H1 (cell line): ENCODE measurements at regions not wholly inside any gene's neighbourhood (a gene's known extent, or its start where the extent isn't known, plus 50 kb on each side); places are given as distances from the start of the nearest gene placed in this dataset.
"Not testable (repeated sequence)": the region's sequence is repeated elsewhere in the genome, so short reads cannot be mapped to it uniquely, and the experiment has no call there.

Experiments
- CTCF ChIA-PET: fragments of 300-600 bp; sonication (Branson Sonifier 250); formaldehyde crosslinking; loops from one replicate; lab custom pipeline; 2021; ENCODE audit not compliant: partially characterized antibody; lab: Charles Lee
- POLR2A ChIA-PET: fragments of 300-600 bp; sonication (Branson Sonifier 250); formaldehyde crosslinking; loops from one replicate; lab custom pipeline; 2021; ENCODE audit warnings: inconsistent platforms; ENCODE audit not compliant: partially characterized antibody; lab: Charles Lee
- DNase-seq, 2 experiments: peaks; one replicate each; pipeline versions ENCODE4 v3.0.0 to v3.0.0-alpha.2; 2010 to 2022; ENCODE audit warnings: low spot score in 2 of 2, low read depth in 1 of 2, mixed read lengths in 1 of 2
- FAIRE-seq: peaks from 2 replicates; lab custom pipeline; 2011; peaks lifted over from hg19 to GRCh38; lab: Jason Lieb, UNC
- H2AFZ ChIP-seq: 2 replicates; pipeline ENCODE4 v1.8.1; 2012; ENCODE audit warnings: low read length, inconsistent platforms
- H2AK5ac ChIP-seq: 2 replicates; pipeline ENCODE4 v1.6.1; 2013; ENCODE audit warnings: low read depth, low read length
- H2BK120ac ChIP-seq: replicated peaks from 2 replicates; pipeline ENCODE3; 2013; ENCODE audit warnings: low read depth, low read length, inconsistent platforms
- H2BK12ac ChIP-seq: 2 replicates; pipeline ENCODE4 v1.6.1; 2013; ENCODE audit warnings: low read depth, low read length
- H2BK15ac ChIP-seq: 2 replicates; pipeline ENCODE4 v1.6.1; 2013; ENCODE audit warnings: low read length
- H2BK20ac ChIP-seq: 2 replicates; pipeline ENCODE4 v1.6.1; 2013; ENCODE audit warnings: low read length
- H2BK5ac ChIP-seq: 2 replicates; pipeline ENCODE4 v1.6.1; 2013; ENCODE audit warnings: low read depth, low read length
- H3K14ac ChIP-seq: 2 replicates; pipeline ENCODE4 v1.6.1; 2013; ENCODE audit warnings: inconsistent platforms; ENCODE audit not compliant: insufficient read length
- H3K18ac ChIP-seq: 2 replicates; pipeline ENCODE4 v1.6.1; 2013; ENCODE audit warnings: low read length; ENCODE audit errors: extremely low read depth
- H3K23ac ChIP-seq: 2 replicates; pipeline ENCODE4 v1.6.1; 2013; ENCODE audit warnings: inconsistent platforms; ENCODE audit not compliant: insufficient read length
- H3K23me2 ChIP-seq: 2 replicates; pipeline ENCODE4 v1.6.1; 2013; ENCODE audit warnings: low read depth, low read length
- H3K27ac ChIP-seq: 2 replicates; pipeline ENCODE4 v1.6.1; 2011; ENCODE audit warnings: low read depth, low read length, inconsistent platforms
- H3K27me3 ChIP-seq, 4 experiments: replicated peaks in 1 of 4; 1 replicate in 1 of 4; 2 replicates in 3 of 4; pipeline versions ENCODE4 v1.6.1 to v1.8.1; 2011 to 2013; ENCODE audit warnings: low read length in 3 of 4, mild to moderate bottlenecking in 3 of 4, inconsistent platforms in 2 of 4, mixed read lengths in 2 of 4, moderate library complexity in 1 of 4; ENCODE audit not compliant: control insufficient read depth in 3 of 4, insufficient read depth in 3 of 4; ENCODE audit errors: extremely low read depth in 1 of 4
- H3K36me3 ChIP-seq, 4 experiments: 2 replicates each; pipeline versions ENCODE4 v1.6.1 to v1.8.1; 2011 to 2013; ENCODE audit warnings: mild to moderate bottlenecking in 4 of 4, low read length in 3 of 4, moderate library complexity in 2 of 4, control low read depth in 1 of 4, inconsistent platforms in 1 of 4; ENCODE audit not compliant: insufficient read depth in 4 of 4, control insufficient read depth in 2 of 4
- H3K4ac ChIP-seq: replicated peaks from 2 replicates; pipeline ENCODE3; 2013; ENCODE audit warnings: low read length, low read depth, mixed read lengths, inconsistent platforms; ENCODE audit not compliant: insufficient read length
- H3K4me1 ChIP-seq, 4 experiments: replicated peaks in 1 of 4; 1 replicate in 1 of 4; 2 replicates in 3 of 4; pipeline versions ENCODE4 v1.6.1 to v1.8.1; 2011 to 2013; ENCODE audit warnings: low read length in 3 of 4, inconsistent platforms in 2 of 4, mixed read lengths in 1 of 4; ENCODE audit not compliant: insufficient read depth in 4 of 4, control insufficient read depth in 3 of 4
- H3K4me2 ChIP-seq, 2 experiments: 2 replicates each; pipeline versions ENCODE4 v1.6.1 to v1.8.1; 2011 to 2013; ENCODE audit warnings: low read depth in 2 of 2, low read length in 2 of 2, control low read depth in 1 of 2, inconsistent platforms in 1 of 2, mild to moderate bottlenecking in 1 of 2; ENCODE audit not compliant: insufficient read depth in 1 of 2
- H3K4me3 ChIP-seq, 4 experiments: fragments of 200-600, 300-600 bp in 1 of 4; sonication (generic), shearing (Covaris generic), sonication (Bioruptor Twin) in 1 of 4; 2 replicates each; pipeline versions ENCODE4 v1.5.1 to v1.8.1; 2011 to 2016; ENCODE audit warnings: low read length in 4 of 4, low read depth in 3 of 4, control low read depth in 2 of 4, inconsistent platforms in 2 of 4, mild to moderate bottlenecking in 2 of 4, mixed read lengths in 1 of 4, moderate library complexity in 1 of 4; ENCODE audit not compliant: insufficient read depth in 2 of 4; ENCODE audit errors: extremely low read depth in 1 of 4
- H3K56ac ChIP-seq: replicated peaks from 2 replicates; pipeline ENCODE3; 2013; ENCODE audit warnings: low read depth, mild to moderate bottlenecking, mixed read lengths, low read length, inconsistent platforms; ENCODE audit not compliant: insufficient read length
- H3K79me1 ChIP-seq: 2 replicates; pipeline ENCODE4 v1.6.1; 2013; ENCODE audit warnings: low read depth, low read length, control low read depth
- H3K79me2 ChIP-seq, 2 experiments: 2 replicates each; pipeline versions ENCODE4 v1.6.1 to v1.8.1; 2012 to 2013; ENCODE audit warnings: low read length in 2 of 2, mild to moderate bottlenecking in 2 of 2, inconsistent platforms in 1 of 2; ENCODE audit not compliant: insufficient read depth in 2 of 2, control insufficient read depth in 1 of 2
- H3K9ac ChIP-seq, 4 experiments: replicated peaks in 1 of 4; 1 replicate in 1 of 4; 2 replicates in 3 of 4; pipeline versions ENCODE4 v1.6.1 to v1.8.1; 2011 to 2013; ENCODE audit warnings: low read depth in 3 of 4, low read length in 3 of 4, control low read depth in 2 of 4, mild to moderate bottlenecking in 2 of 4, moderate library complexity in 2 of 4, inconsistent platforms in 1 of 4; ENCODE audit errors: extremely low read depth in 1 of 4
- H3K9me3 ChIP-seq, 2 experiments: 2 replicates each; pipeline versions ENCODE4 v1.6.1 to v1.8.1; 2012 to 2013; ENCODE audit warnings: mild to moderate bottlenecking in 2 of 2, moderate library complexity in 2 of 2, control low read depth in 1 of 2, inconsistent platforms in 1 of 2, low read depth in 1 of 2, low read length in 1 of 2, mixed read lengths in 1 of 2; ENCODE audit not compliant: insufficient read depth in 2 of 2
- H4K20me1 ChIP-seq, 2 experiments: replicated peaks in 1 of 2; 2 replicates each; pipeline versions ENCODE3 to v1.8.1; 2011 to 2013; ENCODE audit warnings: inconsistent platforms in 2 of 2, low read length in 2 of 2, mild to moderate bottlenecking in 1 of 2; ENCODE audit not compliant: insufficient read depth in 2 of 2, control insufficient read depth in 1 of 2
- H4K5ac ChIP-seq: 2 replicates; pipeline ENCODE4 v1.6.1; 2013; ENCODE audit warnings: low read length, low read depth, mixed read lengths, inconsistent platforms; ENCODE audit not compliant: insufficient read length
- H4K8ac ChIP-seq: 2 replicates; pipeline ENCODE4 v1.8.0; 2013; ENCODE audit warnings: mild to moderate bottlenecking, moderate library complexity, low read length, inconsistent platforms; ENCODE audit not compliant: insufficient read depth; ENCODE audit errors: extremely low read depth
- H4K91ac ChIP-seq: replicated peaks from 2 replicates; pipeline ENCODE3; 2013; ENCODE audit warnings: low read length, mixed read lengths, inconsistent platforms; ENCODE audit not compliant: insufficient read length
- WGBS, 2 experiments: shearing (Covaris generic) in 1 of 2; methylation state at CpG; one replicate each; pipeline versions ENCODE4 v1.1.6 to v1.1.7; 2013 to 2015; ENCODE audit warnings: low lambda C conversion rate in 2 of 2, mixed read lengths in 2 of 2, inconsistent platforms in 1 of 2, low coverage in 1 of 2, missing lambda C conversion rate in 1 of 2; ENCODE audit not compliant: insufficient replicate concordance in 2 of 2, insufficient coverage in 1 of 2, insufficient read length in 1 of 2; ENCODE audit errors: extremely low coverage in 1 of 2, missing lambda C conversion rate in 1 of 2; 5-methylcytosine and 5-hydroxymethylcytosine counted together

GRCh38 chr13:107926515-107926914 is 288.8 kb downstream of the LIG4 start:
- DNase-seq, H3K9ac ChIP-seq, POLR2A ChIA-PET, H3K18ac ChIP-seq, H3K27ac ChIP-seq, H3K27me3 ChIP-seq, H2BK5ac ChIP-seq, CTCF ChIA-PET, H3K4me2 ChIP-seq, H3K56ac ChIP-seq, H4K8ac ChIP-seq, H4K5ac ChIP-seq, H3K9me3 ChIP-seq, H2BK15ac ChIP-seq, H2AFZ ChIP-seq, H2BK12ac ChIP-seq, H3K79me1 ChIP-seq, H3K23ac ChIP-seq, H2AK5ac ChIP-seq, H3K36me3 ChIP-seq, H4K91ac ChIP-seq, H3K4me1 ChIP-seq, FAIRE-seq, H3K4me3 ChIP-seq, H2BK20ac ChIP-seq, H3K23me2 ChIP-seq, H2BK120ac ChIP-seq, H3K4ac ChIP-seq, H4K20me1 ChIP-seq, H3K14ac ChIP-seq, H3K79me2 ChIP-seq: not testable (repeated sequence)
- 60% methylated on average over 6 of the region's 12 CpGs; no CpG with 5 or more reads in 1 of the 2 experiments for WGBS, 2 experiments

- H2BK15ac ChIP-seq, H4K5ac ChIP-seq, H3K14ac ChIP-seq, H2BK120ac ChIP-seq, H3K18ac ChIP-seq, H4K91ac ChIP-seq, H4K8ac ChIP-seq, H3K36me3 ChIP-seq, H3K9me3 ChIP-seq, H2BK20ac ChIP-seq, H3K4me3 ChIP-seq, FAIRE-seq, H2BK5ac ChIP-seq, H3K4me2 ChIP-seq, H2BK12ac ChIP-seq, H3K79me1 ChIP-seq, H3K23me2 ChIP-seq, H3K27ac ChIP-seq, H3K23ac ChIP-seq, POLR2A ChIA-PET, H3K56ac ChIP-seq, H3K4ac ChIP-seq, CTCF ChIA-PET, H3K4me1 ChIP-seq, H4K20me1 ChIP-seq, DNase-seq, H3K27me3 ChIP-seq, H3K9ac ChIP-seq, H2AFZ ChIP-seq, H3K79me2 ChIP-seq, H2AK5ac ChIP-seq: not testable (repeated sequence)
- WGBS, 2 experiments: 0% methylated on average over 1 of the region's 1 CpG; no CpG with 5 or more reads in 1 of the 2 experiments
Measured at GRCh38 chr13:107916902-107917301, 298.4 kb downstream of the LIG4 start.
